Testis (tissue), 2 donors: ENCODE measurements at regions not wholly inside any gene's neighbourhood (a gene's known extent, or its start where the extent isn't known, plus 50 kb on each side); places are given as distances from the start of the nearest gene placed in this dataset.

ENCODE experiments used
- DNase-seq: peaks from one replicate; pipeline ENCODE4 v3.0.0-alpha.2; 2019
- H3K27ac ChIP-seq, 2 donors: fragments of 200-600 bp; sonication (generic); one replicate each; pipeline ENCODE4 v1.5.1; 2019
- H3K27me3 ChIP-seq: fragments of 200-600 bp; sonication (generic); one replicate; pipeline ENCODE4 v1.5.1; 2019
- H3K36me3 ChIP-seq: fragments of 200-600 bp; sonication (generic); one replicate; pipeline ENCODE4 v1.5.1; 2017; ENCODE audit warnings: low read depth; ENCODE audit errors: missing control alignments
- H3K4me1 ChIP-seq: fragments of 200-600 bp; sonication (generic); one replicate; pipeline ENCODE4 v1.5.1; 2019
- H3K4me3 ChIP-seq, 2 donors: fragments of 200-600 bp; sonication (generic); one replicate each; pipeline ENCODE4 v1.5.1; 2017 to 2019
- H3K9me3 ChIP-seq: fragments of 200-600 bp; sonication (generic); one replicate; pipeline ENCODE4 v1.5.1; 2017
- POLR2A ChIP-seq: fragments of 450-650 bp; IDR thresholded peaks from one replicate; pipeline ENCODE4 v1.6.1; 2017; ENCODE audit warnings: antibody characterized with exemption, mild to moderate bottlenecking, moderate library complexity
- WGBS, 2 donors: methylation state at CpG; one replicate each; pipeline ENCODE4 v1.1.5; 2018; 5-methylcytosine and 5-hydroxymethylcytosine counted together
- intact Hi-C: fragments of 100-400 bp; cut with DNase I; formaldehyde crosslinking; loops from one replicate; pipeline ENCODE4 v1.15.1; 2023; ENCODE audit warnings: low total_unique reads
- TF ChIP-seq, protein P1 (sequence below), 3 experiments: fragments of 450-650 bp in 2 of 3; fragments of 200-600 bp in 1 of 3; sonication (generic) in 1 of 3; IDR thresholded peaks; one replicate each; pipeline ENCODE4 v1.5.1; 2016 to 2019; ENCODE audit warnings: antibody characterized with exemption in 3 of 3, mild to moderate bottlenecking in 2 of 3, moderate library complexity in 1 of 3

DNA sequence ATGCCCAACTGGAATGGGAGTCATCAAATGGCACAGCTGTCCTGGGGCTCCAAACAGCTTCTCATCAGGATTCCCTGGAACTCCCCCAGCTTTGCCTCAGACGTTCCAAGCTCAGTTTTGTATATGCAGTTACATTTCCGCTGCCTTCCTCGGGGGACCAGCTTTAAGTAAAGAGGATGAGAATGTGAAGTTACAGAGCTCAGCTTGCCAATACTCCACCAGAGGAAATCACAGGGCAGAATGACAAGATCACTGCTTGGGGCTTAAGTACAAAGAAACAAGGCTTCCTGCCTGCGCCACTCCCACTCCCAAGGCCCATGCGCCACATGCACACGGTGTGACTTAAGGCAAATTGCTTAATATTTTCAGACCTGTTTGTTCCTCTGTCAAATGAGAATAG lies 272.4 kb upstream of the CDH11 start:
- no peak overlapping the region for H3K4me3 ChIP-seq
- WGBS, 2 donors: 74 to 84% methylated on average over 6 of the region's 6 CpGs
- DNase-seq: no peak
- intact Hi-C loops: no loop called here
- H3K27me3 ChIP-seq: no peaks in the 10 kb centered on the region
- no peaks in the 10 kb centered on the region for H3K9me3 ChIP-seq
- H3K36me3 ChIP-seq: no peaks in the 10 kb centered on the region
- no peak overlapping the region for H3K27ac ChIP-seq
- TF ChIP-seq, protein P1, sequence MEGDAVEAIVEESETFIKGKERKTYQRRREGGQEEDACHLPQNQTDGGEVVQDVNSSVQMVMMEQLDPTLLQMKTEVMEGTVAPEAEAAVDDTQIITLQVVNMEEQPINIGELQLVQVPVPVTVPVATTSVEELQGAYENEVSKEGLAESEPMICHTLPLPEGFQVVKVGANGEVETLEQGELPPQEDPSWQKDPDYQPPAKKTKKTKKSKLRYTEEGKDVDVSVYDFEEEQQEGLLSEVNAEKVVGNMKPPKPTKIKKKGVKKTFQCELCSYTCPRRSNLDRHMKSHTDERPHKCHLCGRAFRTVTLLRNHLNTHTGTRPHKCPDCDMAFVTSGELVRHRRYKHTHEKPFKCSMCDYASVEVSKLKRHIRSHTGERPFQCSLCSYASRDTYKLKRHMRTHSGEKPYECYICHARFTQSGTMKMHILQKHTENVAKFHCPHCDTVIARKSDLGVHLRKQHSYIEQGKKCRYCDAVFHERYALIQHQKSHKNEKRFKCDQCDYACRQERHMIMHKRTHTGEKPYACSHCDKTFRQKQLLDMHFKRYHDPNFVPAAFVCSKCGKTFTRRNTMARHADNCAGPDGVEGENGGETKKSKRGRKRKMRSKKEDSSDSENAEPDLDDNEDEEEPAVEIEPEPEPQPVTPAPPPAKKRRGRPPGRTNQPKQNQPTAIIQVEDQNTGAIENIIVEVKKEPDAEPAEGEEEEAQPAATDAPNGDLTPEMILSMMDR (IDR thresholded peaks at IDR 0.05): no peak
- TF ChIP-seq POLR2A: no peak
- no peaks in the 10 kb centered on the region for H3K4me1 ChIP-seq

GRCh38 chr16:65392806-65393565 lies 271.1 kb upstream of the CDH11 start:
- intact Hi-C loops: no loop called here
- no peaks in the 10 kb centered on the region for H3K4me1 ChIP-seq
- H3K27me3 ChIP-seq: no peaks in the 10 kb centered on the region
- no peaks in the 10 kb centered on the region for H3K9me3 ChIP-seq
- no peak overlapping the region for H3K4me3 ChIP-seq
- H3K27ac ChIP-seq: no peak overlapping the region
- no peaks in the 10 kb centered on the region for H3K36me3 ChIP-seq
- 69 to 78% methylated on average over 13 of the region's 13 CpGs for WGBS, 2 donors
- TF ChIP-seq, protein P1 (IDR thresholded peaks at IDR 0.05): no peak
- no peak for TF ChIP-seq POLR2A
- DNase-seq: no peak

DNA sequence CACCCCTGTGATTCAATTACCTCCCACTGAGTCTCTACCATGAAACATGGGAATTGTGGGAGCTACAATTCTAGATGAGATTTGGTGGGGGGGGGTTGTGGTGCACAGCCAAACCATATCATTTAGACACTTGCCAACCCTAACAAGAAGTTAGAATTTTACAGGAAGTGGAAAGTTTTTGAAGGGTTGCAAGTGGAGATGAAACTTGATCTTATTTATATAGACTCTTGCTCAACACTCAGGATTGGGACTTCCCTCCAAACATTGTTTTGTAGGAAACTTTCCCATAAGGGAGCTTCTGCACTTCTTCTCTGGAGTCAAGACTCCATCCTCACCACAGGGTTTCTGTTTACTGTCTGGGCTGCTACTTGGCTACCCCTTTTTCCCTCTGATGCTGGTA lies 266.7 kb upstream of the CDH11 start:
- H3K4me1 ChIP-seq: no peaks in the 10 kb centered on the region
- intact Hi-C loops: no loop called here
- no peak for TF ChIP-seq POLR2A
- TF ChIP-seq, protein P1 (IDR thresholded peaks at IDR 0.05): no peak
- no peaks in the 10 kb centered on the region for H3K27me3 ChIP-seq
- no peak overlapping the region for H3K4me3 ChIP-seq
- H3K27ac ChIP-seq: no peak overlapping the region
- DNase-seq: no peak
- no peaks in the 10 kb centered on the region for H3K36me3 ChIP-seq
- H3K9me3 ChIP-seq: no peaks in the 10 kb centered on the region

GRCh38 chr16:65386672-65387071 lies 264.8 kb upstream of the CDH11 start:
- Histone ChIP-seq H3K4me1 (no peaks in the 10 kb centered on the region), H3K36me3 (no peaks in the 10 kb centered on the region), H3K27ac (no peak overlapping the region), H3K4me3 (no peak overlapping the region), H3K27me3 (no peaks in the 10 kb centered on the region), H3K9me3 (no peaks in the 10 kb centered on the region)
- no peak for DNase-seq
- WGBS, 2 donors: 68 to 73% methylated on average over 2 of the region's 2 CpGs
- intact Hi-C loops: no loop called here
- TF ChIP-seq, protein P1 (IDR thresholded peaks at IDR 0.05): no peak
- TF ChIP-seq POLR2A: no peak

GRCh38 chr16:65384441-65384840 lies 262.6 kb upstream of the CDH11 start:
- Histone ChIP-seq H3K4me3 (no peak overlapping the region), H3K4me1 (no peaks in the 10 kb centered on the region), H3K36me3 (no peaks in the 10 kb centered on the region), H3K27me3 (no peaks in the 10 kb centered on the region), H3K9me3 (no peaks in the 10 kb centered on the region), H3K27ac (no peak overlapping the region)
- DNase-seq: no peak
- TF ChIP-seq, protein P1 (IDR thresholded peaks at IDR 0.05): no peak
- no peak for TF ChIP-seq POLR2A
- intact Hi-C loops: no loop called here
- WGBS, 2 donors: 57 to 67% methylated on average over 1 of the region's 1 CpG
